ENCODE measurements at regions not wholly inside any gene's neighbourhood (a gene's known extent, or its start where the extent isn't known, plus 50 kb on each side); places are given as distances from the start of the nearest gene placed in this dataset.

- no peak for TF ChIP-seq CTCF (IDR thresholded peaks at IDR 0.05)
- TF ChIP-seq POLR2AphosphoS5 (IDR thresholded peaks at IDR 0.05): peak in 1 of 3 donors; percentile 17
- no peaks in the 10 kb centered on the region for H3K27me3 ChIP-seq
- DNase-seq (ENCODE audit: low spot score in 2 of 2): no peak
- no peaks in the 10 kb centered on the region for H3K36me3 ChIP-seq
- H3K4me1 ChIP-seq: no peaks in the 10 kb centered on the region
- peak overlapping the region; percentile 88 to 94 for H3K27ac ChIP-seq
- no peaks in the 10 kb centered on the region for H3K9me3 ChIP-seq
- peak overlapping the region; percentile 71 to 90 (median 76) for H3K4me3 ChIP-seq
- intact Hi-C loops (cut with DNase I; ENCODE audit: low total_unique reads): loop anchor here (10.0 kb wide), 1 partner anchor 84 kb away; no protein-coding TSS in a partner anchor
Observed at GRCh38 chr11:10930224-10930971, 72.5 kb upstream of the ZBED5 start.

- H3K4me1 ChIP-seq: no peaks in the 10 kb centered on the region
- H3K36me3 ChIP-seq: no peaks in the 10 kb centered on the region
- no peak for DNase-seq (ENCODE audit: low spot score in 2 of 2)
- H3K27me3 ChIP-seq: no peaks in the 10 kb centered on the region
- no peak overlapping the region for H3K4me3 ChIP-seq
- H3K9me3 ChIP-seq: no peaks in the 10 kb centered on the region
- intact Hi-C loops (cut with DNase I; ENCODE audit: low total_unique reads): no loop called here
- TF ChIP-seq POLR2A (IDR thresholded peaks at IDR 0.05): no peak
- no peak overlapping the region for H3K27ac ChIP-seq
Observed at GRCh38 chr11:10927538-10927937, 69.7 kb upstream of the ZBED5 start.

GRCh38 chr11:10926801-10927211, 69.0 kb upstream of the ZBED5 start:
- Histone ChIP-seq H3K27me3 (no peaks in the 10 kb centered on the region), H3K4me1 (no peaks in the 10 kb centered on the region), H3K27ac (no peak overlapping the region), H3K9me3 (no peaks in the 10 kb centered on the region), H3K4me3 (no peak overlapping the region), H3K36me3 (no peaks in the 10 kb centered on the region)
- intact Hi-C loops (cut with DNase I; ENCODE audit: low total_unique reads): no loop called here
- no peak for TF ChIP-seq CTCF (IDR thresholded peaks at IDR 0.05)
- no peak for TF ChIP-seq POLR2A (IDR thresholded peaks at IDR 0.05)
- TF ChIP-seq POLR2AphosphoS5 (IDR thresholded peaks at IDR 0.05): no peak
- no peak for DNase-seq (ENCODE audit: low spot score in 2 of 2)

GRCh38 chr11:10925149-10925926, 67.5 kb upstream of the ZBED5 start:
- DNase-seq (ENCODE audit: low spot score in 2 of 2): no peak
- no peak overlapping the region for H3K27ac ChIP-seq
- no peak overlapping the region for H3K4me3 ChIP-seq
- intact Hi-C loops (cut with DNase I; ENCODE audit: low total_unique reads): no loop called here
- no peak for TF ChIP-seq CTCF (IDR thresholded peaks at IDR 0.05)
- no peak for TF ChIP-seq POLR2AphosphoS5 (IDR thresholded peaks at IDR 0.05)
- no peak for TF ChIP-seq POLR2A (IDR thresholded peaks at IDR 0.05)
- no peaks in the 10 kb centered on the region for H3K4me1 ChIP-seq
- no peaks in the 10 kb centered on the region for H3K9me3 ChIP-seq
- no peaks in the 10 kb centered on the region for H3K27me3 ChIP-seq
- no peaks in the 10 kb centered on the region for H3K36me3 ChIP-seq

GRCh38 chr11:10923882-10924281, 66.0 kb upstream of the ZBED5 start:
- Histone ChIP-seq H3K9me3 (no peaks in the 10 kb centered on the region), H3K36me3 (no peaks in the 10 kb centered on the region), H3K27me3 (no peaks in the 10 kb centered on the region), H3K4me1 (no peaks in the 10 kb centered on the region), H3K4me3 (no peak overlapping the region), H3K27ac (no peak overlapping the region)
- DNase-seq (ENCODE audit: low spot score in 2 of 2): no peak
- TF ChIP-seq CTCF (IDR thresholded peaks at IDR 0.05) (no peak), POLR2A (IDR thresholded peaks at IDR 0.05) (no peak), POLR2AphosphoS5 (IDR thresholded peaks at IDR 0.05) (no peak)
- intact Hi-C loops (cut with DNase I; ENCODE audit: low total_unique reads): no loop called here
